MG63 (cell line): ENCODE measurements at regions not wholly inside any gene's neighbourhood (a gene's known extent, or its start where the extent isn't known, plus 50 kb on each side); places are given as distances from the start of the nearest gene placed in this dataset.

ENCODE experiments used
- DNase-seq: peaks from one replicate; pipeline ENCODE4 v3.0.0-alpha.2; 2020
- H3K27me3 ChIP-seq: fragments of 250-450 bp; sonication (Bioruptor Pico); 2 replicates; pipeline ENCODE4 v1.5.1; 2020; ENCODE audit warnings: mild to moderate bottlenecking, moderate library complexity
- H3K36me3 ChIP-seq: fragments of 250-450 bp; sonication (Bioruptor Pico); 2 replicates; pipeline ENCODE4 v1.5.1; 2020; ENCODE audit warnings: mild to moderate bottlenecking, moderate library complexity
- H3K4me3 ChIP-seq: fragments of 250-450 bp; sonication (Bioruptor Pico); 2 replicates; pipeline ENCODE4 v1.5.1; 2020; ENCODE audit warnings: mild to moderate bottlenecking, moderate library complexity
- H3K9me3 ChIP-seq: fragments of 250-450 bp; sonication (Bioruptor Pico); 2 replicates; pipeline ENCODE4 v1.5.1; 2020; ENCODE audit warnings: mild to moderate bottlenecking, moderate library complexity

- Histone ChIP-seq H3K9me3 (no peaks in the 10 kb centered on the region), H3K4me3 (no peak overlapping the region), H3K27me3 (no peaks in the 10 kb centered on the region), H3K36me3 (no peaks in the 10 kb centered on the region)
- no peak for DNase-seq
These were observed 411.4 kb upstream of the SOX9 start for GRCh38 chr17:71709271-71709890.

GRCh38 chr17:71709946-71710345, 410.9 kb upstream of the SOX9 start:
- Histone ChIP-seq H3K9me3 (no peaks in the 10 kb centered on the region), H3K4me3 (no peak overlapping the region), H3K27me3 (no peaks in the 10 kb centered on the region), H3K36me3 (no peaks in the 10 kb centered on the region)
- DNase-seq: no peak

GRCh38 chr17:71710816-71711215, 410.0 kb upstream of the SOX9 start:
- no peaks in the 10 kb centered on the region for H3K9me3 ChIP-seq
- no peak overlapping the region for H3K4me3 ChIP-seq
- H3K27me3 ChIP-seq: no peaks in the 10 kb centered on the region
- no peak for DNase-seq
- no peaks in the 10 kb centered on the region for H3K36me3 ChIP-seq

- H3K36me3 ChIP-seq: no peaks in the 10 kb centered on the region
- no peaks in the 10 kb centered on the region for H3K9me3 ChIP-seq
- H3K27me3 ChIP-seq: no peaks in the 10 kb centered on the region
- no peak overlapping the region for H3K4me3 ChIP-seq
- DNase-seq: no peak
These were observed 407.0 kb upstream of the SOX9 start for GRCh38 chr17:71713846-71714245.

- Histone ChIP-seq H3K9me3 (no peaks in the 10 kb centered on the region), H3K27me3 (no peaks in the 10 kb centered on the region; the same call in 1 of the 2 replicates), H3K4me3 (no peak overlapping the region), H3K36me3 (no peaks in the 10 kb centered on the region)
- DNase-seq: no peak
These were observed 396.5 kb upstream of the SOX9 start for GRCh38 chr17:71724339-71724738.

GRCh38 chr17:71725811-71726210, 395.0 kb upstream of the SOX9 start:
- Histone ChIP-seq H3K4me3 (no peak overlapping the region), H3K36me3 (no peaks in the 10 kb centered on the region), H3K9me3 (no peaks in the 10 kb centered on the region), H3K27me3 (no peaks in the 10 kb centered on the region; the same call in 1 of the 2 replicates)
- DNase-seq: no peak

- DNase-seq: no peak
- no peak overlapping the region for H3K4me3 ChIP-seq
- H3K27me3 ChIP-seq: no peaks in the 10 kb centered on the region; the same call in 1 of the 2 replicates
- H3K36me3 ChIP-seq: no peaks in the 10 kb centered on the region
- no peaks in the 10 kb centered on the region for H3K9me3 ChIP-seq
These were observed 394.5 kb upstream of the SOX9 start for GRCh38 chr17:71726341-71726740.

- Histone ChIP-seq H3K9me3 (no peaks in the 10 kb centered on the region), H3K27me3 (no peaks in the 10 kb centered on the region), H3K4me3 (no peak overlapping the region), H3K36me3 (no peaks in the 10 kb centered on the region)
- DNase-seq: no peak
These were observed 393.5 kb upstream of the SOX9 start for GRCh38 chr17:71727292-71727691.

GRCh38 chr17:71727723-71728122, 393.1 kb upstream of the SOX9 start:
- Histone ChIP-seq H3K36me3 (no peaks in the 10 kb centered on the region), H3K27me3 (no peaks in the 10 kb centered on the region), H3K9me3 (no peaks in the 10 kb centered on the region), H3K4me3 (no peak overlapping the region)
- no peak for DNase-seq

- no peaks in the 10 kb centered on the region for H3K36me3 ChIP-seq
- no peak for DNase-seq
- H3K9me3 ChIP-seq: no peaks in the 10 kb centered on the region
- no peak overlapping the region for H3K4me3 ChIP-seq
- H3K27me3 ChIP-seq: no peaks in the 10 kb centered on the region; the same call in 1 of the 2 replicates
These were observed 389.9 kb upstream of the SOX9 start for GRCh38 chr17:71730871-71731270.

GRCh38 chr17:71735893-71736292, 384.9 kb upstream of the SOX9 start:
- no peak for DNase-seq
- no peak overlapping the region for H3K4me3 ChIP-seq
- no peaks in the 10 kb centered on the region for H3K36me3 ChIP-seq
- H3K9me3 ChIP-seq: no peaks in the 10 kb centered on the region
- H3K27me3 ChIP-seq: no peaks in the 10 kb centered on the region; the same call in 1 of the 2 replicates

- H3K9me3 ChIP-seq: no peaks in the 10 kb centered on the region
- H3K27me3 ChIP-seq: peaks cover 6% of the 10 kb centered on the region
- H3K4me3 ChIP-seq: no peak overlapping the region
- DNase-seq: no peak
- H3K36me3 ChIP-seq: no peaks in the 10 kb centered on the region
These were observed 380.0 kb upstream of the SOX9 start for GRCh38 chr17:71740866-71741265.

- Histone ChIP-seq H3K36me3 (no peaks in the 10 kb centered on the region), H3K4me3 (no peak overlapping the region), H3K9me3 (no peaks in the 10 kb centered on the region), H3K27me3 (peaks cover 6% of the 10 kb centered on the region)
- no peak for DNase-seq
These were observed 379.0 kb upstream of the SOX9 start for GRCh38 chr17:71741836-71742235.

- no peaks in the 10 kb centered on the region for H3K36me3 ChIP-seq
- peaks cover 17% of the 10 kb centered on the region for H3K27me3 ChIP-seq
- DNase-seq: no peak
- no peak overlapping the region for H3K4me3 ChIP-seq
- H3K9me3 ChIP-seq: no peaks in the 10 kb centered on the region
These were observed 371.9 kb upstream of the SOX9 start for GRCh38 chr17:71748872-71749271.

GRCh38 chr17:71753070-71753469, 367.8 kb upstream of the SOX9 start:
- no peaks in the 10 kb centered on the region for H3K36me3 ChIP-seq
- DNase-seq: no peak
- H3K9me3 ChIP-seq: no peaks in the 10 kb centered on the region
- H3K4me3 ChIP-seq: no peak overlapping the region
- peaks cover 6% of the 10 kb centered on the region; the same call in 1 of the 2 replicates for H3K27me3 ChIP-seq

- no peaks in the 10 kb centered on the region for H3K36me3 ChIP-seq
- no peak for DNase-seq
These were observed 363.7 kb upstream of the SOX9 start for GRCh38 chr17:71757156-71757555.

GRCh38 chr17:71757956-71758355, 362.9 kb upstream of the SOX9 start:
- Histone ChIP-seq H3K9me3 (no peaks in the 10 kb centered on the region), H3K36me3 (no peaks in the 10 kb centered on the region), H3K27me3 (peaks cover 5% of the 10 kb centered on the region; the same call in 1 of the 2 replicates), H3K4me3 (no peak overlapping the region)
- DNase-seq: no peak

More at GRCh38 chr17:71757156-71757555, 363.7 kb upstream of the SOX9 start:
- H3K4me3 ChIP-seq: no peak overlapping the region
- H3K27me3 ChIP-seq: peaks cover 9% of the 10 kb centered on the region; the same call in 1 of the 2 replicates
- H3K9me3 ChIP-seq: no peaks in the 10 kb centered on the region

- Histone ChIP-seq H3K27me3 (peaks cover 3% of the 10 kb centered on the region; the same call in 1 of the 2 replicates), H3K9me3 (no peaks in the 10 kb centered on the region), H3K4me3 (no peak overlapping the region), H3K36me3 (no peaks in the 10 kb centered on the region)
- DNase-seq: no peak
These were observed 361.3 kb upstream of the SOX9 start for GRCh38 chr17:71759422-71760060.
